ENCODE measurements at regions not wholly inside any gene's neighbourhood (a gene's known extent, or its start where the extent isn't known, plus 50 kb on each side); places are given as distances from the start of the nearest gene placed in this dataset.

GRCh38 chr3:75101329-75102147 lies 487.1 kb upstream of the CNTN3 start:
- Histone ChIP-seq H3K4me2 (no peak overlapping the region), H3K4me1 (no peaks in the 10 kb centered on the region), H3K27me3 (no peaks in the 10 kb centered on the region), H3K9me3 (replicated peaks in 1 of 11) (peaks cover 0 to 22% (median 12%) of the 10 kb centered on the region in 11 experiments; a peak in 14 of 22 replicates), H3K36me3 (no peaks in the 10 kb centered on the region), H4K20me1 (no peaks in the 10 kb centered on the region), H3K9ac (no peak overlapping the region), H3K27ac (no peak overlapping the region), H3K4me3 (no peak overlapping the region)
- TF ChIP-seq Cebpa-rat (IDR thresholded peaks at IDR 0.05) = no peak

- H3K27ac ChIP-seq = no peak overlapping the region
- H4K20me1 ChIP-seq = no peaks in the 10 kb centered on the region
- H3K36me3 ChIP-seq = no peaks in the 10 kb centered on the region
- H3K9me3 ChIP-seq (replicated peaks in 1 of 11) = peaks cover 0 to 5% (median 0%) of the 10 kb centered on the region in 11 experiments; a peak in 2 of 22 replicates
- no peak overlapping the region for H3K9ac ChIP-seq
- TF ChIP-seq Cebpa-rat (IDR thresholded peaks at IDR 0.05) = no peak
- H3K4me3 ChIP-seq = no peak overlapping the region
- H3K27me3 ChIP-seq = no peaks in the 10 kb centered on the region
- H3K4me1 ChIP-seq = peaks cover 0 to 8% (median 2%) of the 10 kb centered on the region in 10 experiments; a peak in 4 of 20 replicates
- H3K4me2 ChIP-seq = no peak overlapping the region
These were observed 496.3 kb upstream of the CNTN3 start for GRCh38 chr3:75110741-75111140.

GRCh38 chr3:75115695-75116094 lies 501.2 kb upstream of the CNTN3 start:
- Histone ChIP-seq H3K4me3 (no peak overlapping the region), H3K27me3 (no peaks in the 10 kb centered on the region), H3K9ac (no peak overlapping the region), H3K9me3 (replicated peaks in 1 of 11) (no peaks in the 10 kb centered on the region; a peak in 1 of 22 replicates), H3K27ac (no peak overlapping the region), H3K4me1 (no peaks in the 10 kb centered on the region), H3K4me2 (no peak overlapping the region), H3K36me3 (no peaks in the 10 kb centered on the region), H4K20me1 (no peaks in the 10 kb centered on the region)
- no peak for TF ChIP-seq Cebpa-rat (IDR thresholded peaks at IDR 0.05)

GRCh38 chr3:75118779-75119178 lies 504.3 kb upstream of the CNTN3 start:
- Histone ChIP-seq H3K4me2 (no peak overlapping the region), H3K27ac (no peak overlapping the region), H3K9ac (no peak overlapping the region), H4K20me1 (no peaks in the 10 kb centered on the region), H3K9me3 (replicated peaks in 1 of 11) (no peaks in the 10 kb centered on the region; a peak in 1 of 22 replicates), H3K27me3 (no peaks in the 10 kb centered on the region), H3K4me3 (no peak overlapping the region), H3K36me3 (no peaks in the 10 kb centered on the region), H3K4me1 (no peaks in the 10 kb centered on the region)
- no peak for TF ChIP-seq Cebpa-rat (IDR thresholded peaks at IDR 0.05)

- Histone ChIP-seq H3K4me3 (no peak overlapping the region), H4K20me1 (no peaks in the 10 kb centered on the region), H3K27me3 (no peaks in the 10 kb centered on the region), H3K4me2 (no peak overlapping the region), H3K4me1 (no peaks in the 10 kb centered on the region), H3K9ac (no peak overlapping the region), H3K27ac (no peak overlapping the region), H3K9me3 (replicated peaks in 1 of 11) (no peaks in the 10 kb centered on the region; a peak in 1 of 22 replicates), H3K36me3 (no peaks in the 10 kb centered on the region)
- no peak for TF ChIP-seq Cebpa-rat (IDR thresholded peaks at IDR 0.05)
These were observed 512.1 kb upstream of the CNTN3 start for GRCh38 chr3:75126556-75126955.

- Histone ChIP-seq H3K4me2 (no peak overlapping the region), H3K27ac (no peak overlapping the region), H4K20me1 (no peaks in the 10 kb centered on the region), H3K4me3 (no peak overlapping the region), H3K9me3 (replicated peaks in 1 of 11) (no peaks in the 10 kb centered on the region; a peak in 1 of 22 replicates), H3K4me1 (no peaks in the 10 kb centered on the region), H3K27me3 (no peaks in the 10 kb centered on the region), H3K9ac (no peak overlapping the region), H3K36me3 (no peaks in the 10 kb centered on the region)
- no peak for TF ChIP-seq Cebpa-rat (IDR thresholded peaks at IDR 0.05)
These were observed 514.6 kb upstream of the CNTN3 start for GRCh38 chr3:75129101-75129500.

GRCh38 chr3:75136100-75136897 lies 521.8 kb upstream of the CNTN3 start:
- Histone ChIP-seq H3K4me2 (no peak overlapping the region), H3K9me3 (replicated peaks in 1 of 11) (peaks cover 13 to 34% (median 24%) of the 10 kb centered on the region in 11 experiments; a peak in 21 of 22 replicates), H3K9ac (no peak overlapping the region), H3K4me1 (no peaks in the 10 kb centered on the region), H3K27me3 (no peaks in the 10 kb centered on the region), H3K27ac (no peak overlapping the region), H3K4me3 (no peak overlapping the region), H3K36me3 (no peaks in the 10 kb centered on the region), H4K20me1 (no peaks in the 10 kb centered on the region)
- no peak for TF ChIP-seq Cebpa-rat (IDR thresholded peaks at IDR 0.05)

- no peak for TF ChIP-seq Cebpa-rat (IDR thresholded peaks at IDR 0.05)
- H3K27ac ChIP-seq = no peak overlapping the region
These were observed 523.9 kb upstream of the CNTN3 start for GRCh38 chr3:75138345-75138744.

GRCh38 chr3:75140904-75141615 lies 523.1 kb upstream of the FRG2C start:
- H3K9ac ChIP-seq = no peak overlapping the region
- H4K20me1 ChIP-seq = no peaks in the 10 kb centered on the region

More at GRCh38 chr3:75138345-75138744, 523.9 kb upstream of the CNTN3 start:
- Histone ChIP-seq H3K4me1 (peaks cover 0 to 4% (median 0%) of the 10 kb centered on the region in 10 experiments; a peak in 1 of 20 replicates), H3K36me3 (no peaks in the 10 kb centered on the region), H3K9me3 (replicated peaks in 1 of 11) (peaks cover 13 to 34% (median 24%) of the 10 kb centered on the region in 11 experiments; a peak in 21 of 22 replicates), H3K9ac (no peak overlapping the region), H3K4me3 (no peak overlapping the region), H3K4me2 (no peak overlapping the region), H4K20me1 (no peaks in the 10 kb centered on the region), H3K27me3 (no peaks in the 10 kb centered on the region)

More at GRCh38 chr3:75140904-75141615, 523.1 kb upstream of the FRG2C start:
- Histone ChIP-seq H3K27me3 (no peaks in the 10 kb centered on the region), H3K9me3 (replicated peaks in 1 of 11) (peaks cover 13 to 33% (median 24%) of the 10 kb centered on the region in 11 experiments), H3K27ac (no peak overlapping the region), H3K36me3 (no peaks in the 10 kb centered on the region), H3K4me1 (peaks cover 0 to 4% (median 0%) of the 10 kb centered on the region in 10 experiments; a peak in 1 of 20 replicates), H3K4me3 (no peak overlapping the region), H3K4me2 (no peak overlapping the region)
- no peak for TF ChIP-seq Cebpa-rat (IDR thresholded peaks at IDR 0.05)

Measured in BLaER1 treated with 17β-estradiol and CSF1 and Interleukin-3, amounts not matched to agents 10 nM and 100 nM (cell line).